Astrocyte of the cerebellum (primary cell): ENCODE measurements at regions not wholly inside any gene's neighbourhood (a gene's known extent, or its start where the extent isn't known, plus 50 kb on each side); places are given as distances from the start of the nearest gene placed in this dataset.

Source experiments
- DNase-seq: peaks from one replicate; pipeline ENCODE4 v3.0.0-alpha.2; 2011; ENCODE audit warnings: low read depth
- H3K4me3 ChIP-seq: 2 replicates; pipeline ENCODE4 v1.5.1; 2011; ENCODE audit warnings: mild to moderate bottlenecking, low read depth, low read length, moderate library complexity
- CTCF ChIP-seq: IDR thresholded peaks from 2 replicates; pipeline ENCODE4 v1.5.1; 2012; ENCODE audit warnings: low read length, low read depth, moderate library complexity, mild to moderate bottlenecking; ENCODE audit errors: missing control alignments
- in situ Hi-C: cut with HindIII; loops from 2 replicates; pipeline ENCODE4 v1.10.0; 2017; ENCODE audit warnings: low sequenced_read_pairs

GRCh38 chr6:1001655-1002349 is 308.9 kb upstream of the EXOC2 start:
- in situ Hi-C loops = no loop called here
- TF ChIP-seq CTCF = no peak
- no peak for DNase-seq
- no peak overlapping the region for H3K4me3 ChIP-seq

- in situ Hi-C loops = no loop called here
- no peak overlapping the region for H3K4me3 ChIP-seq
- DNase-seq = no peak
- no peak for TF ChIP-seq CTCF
Measured at GRCh38 chr6:999552-999951, 306.6 kb upstream of the EXOC2 start.

GRCh38 chr6:998551-998950 is 305.6 kb upstream of the EXOC2 start:
- H3K4me3 ChIP-seq = no peak overlapping the region
- DNase-seq = no peak
- in situ Hi-C loops = no loop called here
- no peak for TF ChIP-seq CTCF

- no peak overlapping the region for H3K4me3 ChIP-seq
- DNase-seq = no peak
- TF ChIP-seq CTCF = no peak
- in situ Hi-C loops = no loop called here
Measured at GRCh38 chr6:996271-996852, 303.4 kb upstream of the EXOC2 start.

GRCh38 chr6:991192-991591 is 298.3 kb upstream of the EXOC2 start:
- in situ Hi-C loops = no loop called here

GRCh38 chr6:984031-984430 is 291.1 kb upstream of the EXOC2 start:
- in situ Hi-C loops = no loop called here

More at GRCh38 chr6:991192-991591, 298.3 kb upstream of the EXOC2 start:
- TF ChIP-seq CTCF = no peak
- DNase-seq = no peak
- H3K4me3 ChIP-seq = no peak overlapping the region

More at GRCh38 chr6:984031-984430, 291.1 kb upstream of the EXOC2 start:
- TF ChIP-seq CTCF = no peak
- DNase-seq = no peak
- no peak overlapping the region for H3K4me3 ChIP-seq
